Activated CD4-positive, alpha-beta T cell treated with anti-CD3 and anti-CD28 coated beads, Interleukin-2, amount 50 U/mL, for 48 hours (primary cell): ENCODE measurements at regions not wholly inside any gene's neighbourhood (a gene's known extent, or its start where the extent isn't known, plus 50 kb on each side); places are given as distances from the start of the nearest gene placed in this dataset.
A peak's percentile ranks its signal among the peaks of the same experiment; 100 is the strongest.

Experiments used
- DNase-seq, 2 experiments: peaks; one replicate each; pipeline ENCODE4 v3.0.0-alpha.2; 2020

DNA sequence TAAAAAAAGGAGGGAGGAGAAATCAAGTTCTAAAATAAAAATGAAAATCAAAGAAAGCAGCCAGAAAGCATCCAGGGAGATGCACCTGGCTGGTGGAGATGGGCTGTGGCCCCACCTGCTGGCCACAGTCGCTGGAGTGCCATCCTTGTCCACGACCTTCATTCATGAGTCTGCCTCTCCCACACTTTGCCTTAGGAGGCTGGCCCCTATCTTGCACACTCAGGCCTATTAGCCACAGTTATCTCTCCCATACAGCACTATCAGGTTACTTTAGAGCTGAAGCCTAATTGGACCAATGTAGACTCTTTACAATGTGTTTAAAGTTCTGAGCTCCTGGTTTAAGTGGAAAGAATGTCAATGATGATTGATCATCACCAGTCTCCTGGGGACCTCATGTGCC, 392.0 kb upstream of the RORA start:
- DNase-seq: peak; percentile 5 to 14

GRCh38 chr15:61620151-61620550, 391.0 kb upstream of the RORA start:
- no peak for DNase-seq

- DNase-seq: no peak
Measured at GRCh38 chr15:61613729-61614128, 384.6 kb upstream of the RORA start.

- no peak for DNase-seq
Measured at GRCh38 chr15:61613138-61613537, 384.0 kb upstream of the RORA start.

GRCh38 chr15:61612111-61612510, 383.0 kb upstream of the RORA start:
- DNase-seq: no peak

DNA sequence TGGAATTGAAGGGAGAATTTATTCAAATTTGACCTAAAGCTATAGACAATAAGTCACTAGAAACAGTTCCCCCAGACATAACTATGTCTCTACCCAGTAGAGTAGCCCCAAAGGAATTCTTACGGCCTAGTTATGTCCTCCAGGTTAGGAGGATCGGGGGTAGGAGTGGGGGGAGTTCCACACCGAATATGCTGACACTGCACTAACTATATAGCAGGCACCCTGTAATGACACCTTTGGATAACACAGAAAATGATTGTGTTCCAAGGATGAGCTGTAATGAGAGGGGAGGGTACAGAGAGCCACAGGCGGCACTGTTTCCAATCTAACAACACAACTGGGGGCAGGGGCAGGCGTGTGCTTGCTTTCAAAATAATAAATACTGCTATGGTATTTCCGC, 376.2 kb upstream of the RORA start:
- no peak for DNase-seq

GRCh38 chr15:61598655-61599054, 369.6 kb upstream of the RORA start:
- no peak for DNase-seq

- no peak for DNase-seq
Measured at GRCh38 chr15:61584410-61584809, 355.3 kb upstream of the RORA start.

- DNase-seq: no peak
Measured at GRCh38 chr15:61582092-61582491, 353.0 kb upstream of the RORA start.

- no peak for DNase-seq
Measured at GRCh38 chr15:61575597-61575996, 346.5 kb upstream of the RORA start.

DNA sequence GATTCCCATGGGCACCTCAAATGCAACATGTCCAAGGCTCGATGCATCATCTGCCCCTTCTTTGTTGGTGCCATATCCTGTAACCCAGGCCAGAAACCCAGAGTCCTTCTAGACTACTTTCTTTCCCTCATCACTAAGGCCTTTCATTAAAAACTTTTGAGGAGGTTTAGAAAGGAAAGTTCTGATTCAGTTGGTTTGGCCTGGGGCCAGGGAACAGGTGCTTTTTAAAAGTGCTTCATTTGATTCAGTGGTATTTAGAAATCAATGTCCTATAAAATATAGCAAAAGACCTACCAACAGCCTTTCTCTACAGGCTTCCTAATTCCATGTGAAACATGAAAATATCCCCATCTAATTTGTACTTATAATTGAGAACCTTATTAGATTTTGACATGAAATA, 341.9 kb upstream of the RORA start:
- no peak for DNase-seq

GRCh38 chr15:61564785-61565184, 335.7 kb upstream of the RORA start:
- DNase-seq: no peak

DNA sequence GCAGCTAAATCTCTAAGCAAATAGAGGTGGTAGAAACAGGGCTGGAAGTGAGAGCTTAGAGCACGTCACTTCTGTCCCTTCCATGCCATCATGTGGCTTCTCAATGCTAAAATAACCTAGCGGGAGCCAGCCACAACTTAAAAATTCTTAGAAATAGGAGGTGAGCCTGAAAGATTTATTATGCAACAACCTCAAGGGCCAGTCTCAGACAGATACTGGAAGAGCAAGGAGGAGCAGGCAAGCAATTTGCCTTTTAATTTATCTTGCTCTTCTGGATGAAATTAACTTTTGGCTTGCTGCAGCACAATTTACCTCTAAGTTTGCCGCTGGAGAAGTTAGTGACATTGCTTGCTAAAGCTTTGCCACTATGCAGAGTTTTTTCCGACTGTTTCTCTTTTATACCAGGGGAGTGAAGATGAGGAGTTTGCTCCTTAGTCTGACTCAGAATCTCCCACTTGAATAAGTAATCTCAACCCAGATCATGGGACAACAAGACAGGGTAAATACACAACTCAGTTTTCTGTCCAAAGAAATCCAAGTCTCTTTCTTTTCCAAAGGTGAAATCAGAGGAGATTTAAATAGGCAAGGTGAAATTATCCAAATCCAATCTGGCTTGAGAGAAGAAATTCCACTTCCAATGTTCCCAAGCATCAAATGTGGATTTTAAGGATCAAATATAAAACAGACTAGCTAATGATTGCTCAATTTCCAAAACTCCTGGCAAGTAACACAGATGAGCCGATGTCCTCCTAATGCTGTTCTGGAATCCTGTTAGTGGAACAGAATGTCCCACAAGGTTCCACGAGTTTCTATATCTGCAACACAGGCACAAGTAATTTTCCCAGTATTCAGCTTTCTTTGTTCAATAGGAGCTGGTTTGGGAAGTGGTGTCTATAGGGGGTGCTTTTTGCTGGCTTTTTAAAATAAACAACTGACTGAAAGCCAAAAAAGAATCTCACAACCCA, 329.4 kb upstream of the RORA start:
- DNase-seq: no peak

DNA sequence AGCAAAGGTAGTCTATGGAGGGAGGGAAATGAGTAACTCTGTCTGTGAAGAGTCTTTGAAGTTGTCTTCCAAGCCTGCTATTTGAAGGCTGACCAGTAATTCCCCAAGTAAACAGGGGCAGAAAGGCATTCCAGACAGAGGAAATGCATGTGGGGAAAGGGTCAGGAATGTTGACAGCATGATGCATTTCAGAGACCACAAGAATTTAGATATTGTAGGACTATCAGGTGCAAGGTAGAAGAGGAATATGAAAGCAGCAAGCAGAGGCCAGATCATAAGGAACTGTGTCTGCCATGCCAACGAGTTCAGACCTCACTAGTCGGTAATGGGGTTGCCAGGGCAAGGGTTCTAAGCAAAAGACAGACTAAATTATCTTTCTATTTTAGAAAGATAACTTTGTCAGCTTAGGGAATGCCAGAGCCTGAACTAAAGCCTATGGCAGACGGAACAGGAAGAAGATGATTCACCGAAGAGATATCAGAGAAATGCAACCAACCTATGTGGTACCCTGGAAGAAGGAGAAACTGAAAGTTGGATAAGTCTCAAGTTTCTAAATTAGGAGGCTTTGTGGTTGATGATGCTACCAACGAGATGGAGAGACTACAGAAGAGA, 327.0 kb upstream of the RORA start:
- no peak for DNase-seq

DNA sequence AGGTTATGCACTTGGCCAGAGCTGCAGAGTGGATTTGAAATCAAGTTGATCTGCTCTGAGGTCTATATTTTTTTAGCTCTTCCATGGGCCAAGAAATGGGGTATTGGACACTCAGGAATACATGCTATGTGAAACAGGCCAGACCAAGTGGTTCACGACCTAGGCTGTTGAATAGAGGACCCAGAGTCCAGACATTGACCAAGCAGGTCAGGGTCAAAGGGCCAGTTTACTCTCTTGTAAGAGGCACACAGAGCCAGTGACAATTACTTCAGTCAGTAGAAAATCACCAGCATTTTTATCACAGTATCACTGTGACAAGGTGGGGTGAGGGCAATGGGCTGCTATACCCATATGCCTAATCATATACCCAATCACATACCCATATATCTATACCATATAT, 320.6 kb upstream of the RORA start:
- no peak for DNase-seq

GRCh38 chr15:61545763-61546162, 316.7 kb upstream of the RORA start:
- DNase-seq: no peak

DNA sequence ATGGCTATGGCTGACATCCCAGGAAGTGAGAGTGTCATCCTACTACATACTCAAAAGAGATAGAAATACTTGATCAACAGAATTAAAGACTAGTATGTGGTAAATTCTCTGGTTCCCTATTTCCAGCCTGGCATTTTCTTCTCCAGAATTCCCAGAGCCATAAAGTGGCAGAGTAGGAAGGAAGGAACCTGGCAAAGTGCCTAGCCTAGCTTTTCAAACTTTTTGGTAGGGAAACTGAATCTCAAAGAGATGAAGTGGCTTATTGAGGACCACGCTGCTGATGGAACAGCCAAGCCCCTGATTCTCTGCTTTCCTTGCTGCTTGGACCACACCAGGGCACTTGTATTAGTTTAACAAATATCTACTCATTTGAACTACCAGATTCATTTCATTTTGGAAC, 312.4 kb upstream of the RORA start:
- no peak for DNase-seq

DNA sequence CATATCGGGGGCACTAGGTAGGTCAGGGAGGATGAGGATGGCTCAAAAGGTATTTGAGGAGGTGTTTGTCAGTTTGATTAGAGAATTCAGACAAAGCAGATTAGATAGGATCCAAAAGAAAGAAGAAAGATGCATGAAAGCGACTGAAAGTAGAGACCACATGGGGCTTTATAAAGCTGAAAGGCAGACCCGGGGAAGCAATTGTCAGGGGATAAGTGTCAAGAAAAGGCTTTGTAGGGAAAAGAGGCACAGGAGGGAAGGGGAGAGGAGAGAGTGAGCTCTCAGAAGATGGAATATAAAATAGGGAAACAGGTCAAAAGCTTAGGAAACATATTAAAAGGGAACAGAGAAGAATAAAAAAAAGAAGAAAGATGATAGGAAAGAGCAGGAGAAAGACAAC, 308.2 kb upstream of the RORA start:
- DNase-seq: no peak

GRCh38 chr15:61534986-61535385, 305.9 kb upstream of the RORA start:
- no peak for DNase-seq

DNA sequence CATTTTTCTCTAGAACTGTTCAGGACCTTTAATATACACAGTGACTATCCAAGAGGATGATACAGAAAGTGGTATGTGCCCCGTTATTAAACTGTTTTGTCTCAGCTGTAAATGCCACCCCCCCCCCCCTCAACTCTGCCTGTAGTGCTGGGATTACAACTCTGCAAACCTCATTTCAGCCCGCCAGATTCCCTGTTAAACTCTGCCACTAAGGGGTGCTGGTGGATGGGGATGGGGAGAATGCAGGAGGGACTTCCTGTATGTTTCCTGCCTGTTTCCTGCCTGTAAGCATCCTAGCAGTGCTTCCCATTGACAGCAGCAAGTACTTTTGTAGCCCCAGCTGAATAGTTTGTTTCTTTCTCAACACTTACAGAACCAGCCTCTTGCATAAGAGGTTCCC, 301.7 kb upstream of the RORA start:
- no peak for DNase-seq

- no peak for DNase-seq
Measured at GRCh38 chr15:61528581-61528910, 299.4 kb upstream of the RORA start.

DNA sequence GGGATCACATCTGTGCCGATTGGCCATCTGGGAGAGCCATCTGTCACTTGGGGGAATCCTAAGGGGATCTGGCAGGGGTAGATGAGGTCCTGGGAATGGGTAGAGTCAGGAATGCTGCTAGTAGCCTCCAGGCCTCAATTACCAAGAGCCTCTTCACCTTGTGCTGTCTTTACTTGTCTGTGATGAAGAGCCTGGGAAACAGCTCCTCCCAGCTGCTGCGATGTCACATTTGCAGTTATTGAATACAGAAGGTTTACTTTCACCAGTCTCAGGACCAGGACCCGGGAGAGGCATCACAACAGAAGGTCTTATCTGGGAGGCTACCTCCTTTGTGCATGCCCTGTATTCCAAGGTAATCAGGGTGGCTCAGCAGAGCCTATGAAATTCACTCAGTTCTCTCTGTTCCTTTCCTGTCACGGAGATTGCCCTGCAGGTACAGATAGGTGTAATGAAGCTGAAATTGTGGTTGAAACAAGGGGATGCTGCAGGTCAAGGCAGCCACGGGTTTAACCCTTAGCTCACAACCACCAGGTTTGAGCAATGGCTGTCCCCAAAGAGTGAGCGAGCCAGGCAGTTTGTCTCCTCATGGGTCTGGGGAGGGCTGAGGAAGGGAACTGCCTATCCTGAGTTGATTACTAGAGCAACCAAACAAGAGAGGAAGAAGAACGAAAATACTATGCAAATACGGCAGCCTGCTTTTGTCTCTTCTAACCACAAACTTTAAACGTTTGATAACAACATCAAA, 298.9 kb upstream of the RORA start:
- no peak for DNase-seq

- no peak for DNase-seq
Measured at GRCh38 chr15:61524545-61524944, 295.4 kb upstream of the RORA start.

- DNase-seq: no peak
Measured at GRCh38 chr15:61524086-61524485, 295.0 kb upstream of the RORA start.
